KG1 (cell line): ENCODE measurements at regions not wholly inside any gene's neighbourhood (a gene's known extent, or its start where the extent isn't known, plus 50 kb on each side); places are given as distances from the start of the nearest gene placed in this dataset.

Experiments used
- DNase-seq: peaks from one replicate; lab custom pipeline; 2025; lab: John Stamatoyannopoulos, UW

DNA sequence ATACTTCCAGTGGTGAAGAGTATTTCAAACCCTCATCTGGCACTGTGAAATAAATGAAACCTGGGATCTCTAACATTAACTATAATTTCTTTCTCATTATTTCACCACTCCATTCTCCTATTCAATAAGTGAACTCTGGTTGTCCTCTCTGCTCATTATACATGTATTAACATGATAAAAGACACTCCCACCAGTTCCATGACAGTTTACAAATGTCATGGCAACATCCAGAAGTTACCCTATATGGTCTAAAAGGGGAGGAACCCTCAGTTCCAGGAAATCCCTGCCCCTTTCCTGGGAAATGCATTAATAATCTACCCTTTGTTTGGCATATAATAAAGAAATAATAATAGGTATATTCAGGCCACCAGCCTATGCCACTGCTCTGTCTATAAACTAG, 62.7 kb upstream of the BRINP3 start:
- DNase-seq, result no peak

- DNase-seq, result no peak
Observed at GRCh38 chr1:190551638-190552037, 74.0 kb upstream of the BRINP3 start.

- DNase-seq, result no peak
Observed at GRCh38 chr1:190560161-190560681, 82.6 kb upstream of the BRINP3 start.

- DNase-seq, result no peak
Observed at GRCh38 chr1:190563230-190563629, 85.6 kb upstream of the BRINP3 start.

GRCh38 chr1:190564117-190564516, 86.5 kb upstream of the BRINP3 start:
- DNase-seq, result no peak

- DNase-seq, result no peak
Observed at GRCh38 chr1:190578017-190578416, 100.4 kb upstream of the BRINP3 start.

GRCh38 chr1:190578526-190578925, 100.9 kb upstream of the BRINP3 start:
- no peak for DNase-seq

DNA sequence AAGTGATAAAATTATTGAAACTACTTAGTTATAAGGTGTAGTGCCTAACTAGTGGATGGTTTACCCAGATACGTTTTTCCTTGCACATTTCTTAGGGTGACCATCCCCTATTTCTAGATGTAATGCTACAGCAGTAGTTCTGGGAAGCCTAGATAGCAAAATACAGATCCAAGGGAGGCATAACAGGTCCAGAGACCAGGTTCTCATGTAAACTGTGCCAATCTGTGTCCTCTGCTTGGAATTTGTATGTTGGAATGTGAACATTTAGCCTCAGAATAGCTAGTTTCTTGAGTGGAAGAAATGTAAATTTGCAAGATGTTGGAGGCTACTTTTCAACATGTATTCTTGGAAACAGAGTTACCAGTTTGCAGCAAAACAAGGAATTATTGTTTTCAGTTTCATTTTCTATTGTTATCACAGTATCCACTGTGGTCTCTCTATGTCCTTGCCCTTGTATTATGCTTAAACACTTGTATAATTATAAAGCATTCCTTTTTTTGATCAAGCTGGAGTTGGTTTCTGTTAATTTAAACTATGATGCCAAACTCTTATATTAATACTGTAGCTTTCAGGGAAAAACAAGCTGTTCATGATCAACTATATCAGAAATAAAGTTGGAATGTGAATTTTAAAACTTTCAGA, 102.0 kb upstream of the BRINP3 start:
- DNase-seq, result no peak

DNA sequence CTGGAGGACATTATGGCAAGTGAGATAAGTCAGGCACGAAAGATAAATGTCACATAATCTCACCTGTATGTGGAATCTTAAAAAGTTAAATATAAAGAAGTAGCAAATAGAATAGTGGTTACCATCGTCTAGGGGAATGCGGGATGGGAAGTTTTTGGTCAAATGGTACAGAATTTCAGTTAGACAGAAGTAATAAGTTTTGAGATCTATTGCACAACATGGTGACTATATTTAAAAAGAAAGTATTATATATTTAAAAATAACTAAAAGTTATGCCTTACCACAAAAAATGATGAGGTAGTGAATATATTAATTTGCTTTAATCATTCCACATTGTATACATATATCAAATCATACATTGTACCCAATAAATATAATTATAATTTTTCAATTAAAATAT, 106.2 kb upstream of the BRINP3 start:
- DNase-seq, result no peak

GRCh38 chr1:190588424-190588823, 110.8 kb upstream of the BRINP3 start:
- no peak for DNase-seq

DNA sequence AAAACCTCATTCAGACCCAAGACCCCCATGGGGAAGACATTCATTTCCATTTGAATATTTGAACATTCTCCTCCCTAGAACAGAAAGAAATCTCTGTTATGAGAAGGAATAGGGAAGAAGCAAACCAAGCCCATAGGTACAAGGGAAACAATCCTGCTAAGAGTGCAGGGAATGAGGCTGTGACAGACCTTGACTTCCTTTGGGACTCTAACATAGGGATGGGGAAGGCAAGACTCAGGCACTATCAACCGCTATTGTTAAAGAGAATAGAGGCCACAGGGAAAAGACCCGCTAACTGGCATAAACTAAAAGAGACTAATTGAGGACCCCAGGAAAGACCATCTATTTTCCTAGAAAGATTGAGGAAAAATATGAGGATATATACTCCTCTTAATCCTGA, 117.8 kb upstream of the BRINP3 start:
- DNase-seq, result no peak

- no peak for DNase-seq
Observed at GRCh38 chr1:190597294-190597693, 119.6 kb upstream of the BRINP3 start.

- no peak for DNase-seq
Observed at GRCh38 chr1:190599670-190600069, 122.0 kb upstream of the BRINP3 start.

DNA sequence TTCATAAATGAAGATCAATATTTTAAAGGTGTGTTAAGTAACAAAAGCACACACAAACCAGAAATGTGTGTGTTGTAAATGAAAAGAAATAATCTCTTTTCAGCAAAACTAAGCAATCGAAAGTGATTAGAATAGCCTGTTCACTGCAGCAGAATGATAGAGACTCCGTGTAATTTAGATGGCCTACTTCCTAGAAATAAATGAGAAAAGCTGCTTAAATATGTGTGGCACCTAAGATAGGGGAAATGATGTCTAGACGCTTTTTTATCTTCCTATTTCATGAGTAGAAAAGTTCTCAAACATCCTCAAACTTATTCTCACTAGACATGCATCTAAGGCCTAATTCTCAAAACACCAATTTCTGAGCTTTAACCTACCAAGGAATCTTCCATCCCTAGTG, 124.7 kb upstream of the BRINP3 start:
- DNase-seq, result no peak

GRCh38 chr1:190608282-190608681, 130.6 kb upstream of the BRINP3 start:
- DNase-seq, result no peak

GRCh38 chr1:190615818-190616217, 138.2 kb upstream of the BRINP3 start:
- DNase-seq, result no peak

- no peak for DNase-seq
Observed at GRCh38 chr1:190616235-190616634, 138.6 kb upstream of the BRINP3 start.

GRCh38 chr1:190619724-190620123, 142.1 kb upstream of the BRINP3 start:
- no peak for DNase-seq

GRCh38 chr1:190633488-190633887, 155.8 kb upstream of the BRINP3 start:
- no peak for DNase-seq

- DNase-seq, result no peak
Observed at GRCh38 chr1:190634134-190634533, 156.5 kb upstream of the BRINP3 start.

- no peak for DNase-seq
Observed at GRCh38 chr1:190649553-190649952, 171.9 kb upstream of the BRINP3 start.

DNA sequence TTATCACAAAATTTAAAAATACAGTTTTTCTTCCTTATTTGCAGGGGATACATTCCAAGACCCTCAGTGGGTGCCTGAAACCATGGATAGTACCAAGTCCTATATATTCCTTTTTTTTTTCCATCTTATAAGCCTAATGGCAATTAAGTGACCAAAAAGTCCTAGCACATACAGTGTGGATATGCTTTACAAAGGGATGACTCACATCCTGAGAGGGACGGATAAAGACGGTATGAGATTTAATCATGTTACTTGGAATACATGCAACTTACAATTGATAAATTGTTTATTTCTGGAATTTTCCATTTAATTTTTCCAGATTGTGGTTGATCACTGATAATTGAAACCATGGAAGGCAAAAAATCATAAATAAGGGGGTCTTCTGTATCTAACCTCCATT, 181.2 kb upstream of the BRINP3 start:
- DNase-seq, result no peak

GRCh38 chr1:190663962-190664361, 186.3 kb upstream of the BRINP3 start:
- no peak for DNase-seq

DNA sequence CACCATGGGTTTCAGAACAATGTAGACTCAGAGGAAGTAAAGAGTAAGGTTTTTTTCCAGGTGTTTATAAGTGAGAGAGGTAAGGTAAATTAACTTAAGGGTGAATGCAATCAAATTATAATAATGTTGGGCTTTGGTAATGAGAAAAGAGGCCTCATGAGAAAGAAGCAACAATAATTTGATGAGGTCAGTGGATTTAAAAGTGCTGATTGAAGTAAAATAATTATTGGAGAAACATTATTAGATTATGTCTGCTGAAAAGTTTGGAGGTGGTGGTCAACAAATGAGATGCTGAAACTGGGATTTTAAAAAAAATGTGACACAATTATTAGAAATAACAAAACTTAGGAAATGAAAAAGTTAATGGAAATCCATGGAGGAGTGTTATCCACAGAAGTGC, 187.4 kb upstream of the BRINP3 start:
- DNase-seq, result no peak
